Left lung (tissue), 4 donors: ENCODE measurements at regions not wholly inside any gene's neighbourhood (a gene's known extent, or its start where the extent isn't known, plus 50 kb on each side); places are given as distances from the start of the nearest gene placed in this dataset.

Experiments used
- ATAC-seq: fragments of 200-7000 bp; cut with Tn5 transposase; one replicate; pipeline ENCODE4 v1.9.1; 2020; ENCODE audit warnings: moderate library complexity
- DNase-seq, 4 donors: peaks; one replicate each; pipeline ENCODE4 v3.0.0-alpha.2; 2013 to 2020
- H3K27ac ChIP-seq, 2 donors: fragments of 200-600 bp; sonication (generic) in 1 of 2; one replicate each; pipeline versions ENCODE4 v1.5.0 to v1.8.0; 2020 to 2021
- H3K27me3 ChIP-seq, 2 donors: fragments of 200-600 bp; sonication (generic) in 1 of 2; one replicate each; pipeline versions ENCODE4 v1.5.0 to v1.8.0; 2020 to 2021
- H3K36me3 ChIP-seq, 2 donors: fragments of 200-600 bp; sonication (generic) in 1 of 2; one replicate each; pipeline versions ENCODE4 v1.5.0 to v1.8.0; 2020 to 2021
- H3K4me1 ChIP-seq, 2 donors: fragments of 200-600 bp; one replicate each; pipeline ENCODE4 v1.8.0; 2021
- H3K4me3 ChIP-seq, 2 donors: fragments of 200-600 bp; sonication (generic) in 1 of 2; one replicate each; pipeline versions ENCODE4 v1.5.0 to v1.8.0; 2020 to 2021; ENCODE audit warnings: mild to moderate bottlenecking in 1 of 2
- H3K9me3 ChIP-seq, 2 donors: fragments of 200-600 bp; sonication (generic) in 1 of 2; one replicate each; pipeline versions ENCODE4 v1.5.0 to v1.8.0; 2020 to 2021
- intact Hi-C, 2 donors: fragments of 100-400 bp; cut with DNase I; formaldehyde crosslinking; loops; one replicate each; pipeline versions ENCODE4 v1.11.2 to v1.14.2; 2022
- TF ChIP-seq, protein P1 (sequence below), 2 donors: fragments of 200-600 bp; sonication (generic) in 1 of 2; IDR thresholded peaks; one replicate each; pipeline versions ENCODE4 v1.5.0 to v1.8.0; 2021; ENCODE audit warnings: antibody characterized with exemption in 2 of 2
- donor health status: DM: no; HTN: yes; CAD: no.
- donor health status: DM: no; HTN: no; CAD: no.

GRCh38 chr1:218711884-218712674 is 366.9 kb downstream of the TGFB2 start:
- no peak overlapping the region for H3K4me3 ChIP-seq
- H3K4me1 ChIP-seq: no peaks in the 10 kb centered on the region
- TF ChIP-seq, protein P1, sequence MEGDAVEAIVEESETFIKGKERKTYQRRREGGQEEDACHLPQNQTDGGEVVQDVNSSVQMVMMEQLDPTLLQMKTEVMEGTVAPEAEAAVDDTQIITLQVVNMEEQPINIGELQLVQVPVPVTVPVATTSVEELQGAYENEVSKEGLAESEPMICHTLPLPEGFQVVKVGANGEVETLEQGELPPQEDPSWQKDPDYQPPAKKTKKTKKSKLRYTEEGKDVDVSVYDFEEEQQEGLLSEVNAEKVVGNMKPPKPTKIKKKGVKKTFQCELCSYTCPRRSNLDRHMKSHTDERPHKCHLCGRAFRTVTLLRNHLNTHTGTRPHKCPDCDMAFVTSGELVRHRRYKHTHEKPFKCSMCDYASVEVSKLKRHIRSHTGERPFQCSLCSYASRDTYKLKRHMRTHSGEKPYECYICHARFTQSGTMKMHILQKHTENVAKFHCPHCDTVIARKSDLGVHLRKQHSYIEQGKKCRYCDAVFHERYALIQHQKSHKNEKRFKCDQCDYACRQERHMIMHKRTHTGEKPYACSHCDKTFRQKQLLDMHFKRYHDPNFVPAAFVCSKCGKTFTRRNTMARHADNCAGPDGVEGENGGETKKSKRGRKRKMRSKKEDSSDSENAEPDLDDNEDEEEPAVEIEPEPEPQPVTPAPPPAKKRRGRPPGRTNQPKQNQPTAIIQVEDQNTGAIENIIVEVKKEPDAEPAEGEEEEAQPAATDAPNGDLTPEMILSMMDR (IDR thresholded peaks at IDR 0.05): no peak
- no peaks in the 10 kb centered on the region for H3K36me3 ChIP-seq
- no peak overlapping the region for H3K27ac ChIP-seq
- intact Hi-C loops: no loop called here
- peak; percentile 47 for ATAC-seq
- no peak for DNase-seq
- no peaks in the 10 kb centered on the region for H3K9me3 ChIP-seq
- H3K27me3 ChIP-seq: no peaks in the 10 kb centered on the region

GRCh38 chr1:218712677-218713076 is 367.5 kb downstream of the TGFB2 start:
- no peaks in the 10 kb centered on the region for H3K27me3 ChIP-seq
- no peak overlapping the region for H3K27ac ChIP-seq

DNA sequence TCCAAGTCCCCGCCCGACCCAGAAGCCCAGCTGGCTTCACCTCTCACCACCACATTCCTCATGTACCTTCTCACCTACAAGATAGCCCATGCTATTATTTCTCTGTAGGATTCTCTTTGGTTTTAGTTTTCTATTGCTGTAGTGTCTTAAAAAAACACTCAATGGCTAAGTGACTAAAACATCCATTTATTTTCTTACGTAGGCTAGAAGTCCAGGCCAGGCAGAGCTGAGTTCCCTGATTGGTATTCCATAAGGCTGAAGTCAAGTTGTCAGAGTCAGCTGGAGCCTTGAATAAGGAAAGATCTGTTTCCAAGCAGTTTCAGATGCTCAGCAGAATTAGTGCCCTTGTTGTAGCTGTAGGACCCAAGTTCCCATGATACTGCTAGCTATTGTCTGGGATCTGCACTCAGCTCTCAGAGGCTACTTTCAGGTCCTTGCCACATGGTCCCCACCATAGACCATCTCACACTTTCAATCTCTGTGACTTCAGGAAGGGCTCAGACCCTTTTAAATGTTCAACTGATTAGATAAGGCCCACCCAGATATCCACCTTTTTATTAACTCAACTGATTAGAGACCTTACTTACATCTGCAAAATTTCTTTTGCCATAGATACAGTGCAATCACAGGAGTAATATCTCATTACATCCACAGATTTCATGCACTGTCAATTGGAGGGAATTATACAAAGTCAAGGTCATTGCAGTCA is 371.0 kb downstream of the TGFB2 start:
- no peaks in the 10 kb centered on the region for H3K9me3 ChIP-seq
- no peaks in the 10 kb centered on the region for H3K27me3 ChIP-seq
- no peak for ATAC-seq
- intact Hi-C loops: no loop called here
- no peak for DNase-seq
- H3K4me1 ChIP-seq: peaks cover 0 to 5% of the 10 kb centered on the region in 2 donors
- no peaks in the 10 kb centered on the region for H3K36me3 ChIP-seq
- no peak overlapping the region for H3K4me3 ChIP-seq
- no peak overlapping the region for H3K27ac ChIP-seq
- TF ChIP-seq, protein P1 (IDR thresholded peaks at IDR 0.05): no peak

More at GRCh38 chr1:218712677-218713076, 367.5 kb downstream of the TGFB2 start:
- no peak for ATAC-seq
- Histone ChIP-seq H3K4me3 (no peak overlapping the region), H3K4me1 (peaks cover 0 to under 1% of the 10 kb centered on the region in 2 donors), H3K9me3 (no peaks in the 10 kb centered on the region), H3K36me3 (no peaks in the 10 kb centered on the region)
- intact Hi-C loops: no loop called here
- TF ChIP-seq, protein P1 (IDR thresholded peaks at IDR 0.05): no peak
- DNase-seq: no peak

DNA sequence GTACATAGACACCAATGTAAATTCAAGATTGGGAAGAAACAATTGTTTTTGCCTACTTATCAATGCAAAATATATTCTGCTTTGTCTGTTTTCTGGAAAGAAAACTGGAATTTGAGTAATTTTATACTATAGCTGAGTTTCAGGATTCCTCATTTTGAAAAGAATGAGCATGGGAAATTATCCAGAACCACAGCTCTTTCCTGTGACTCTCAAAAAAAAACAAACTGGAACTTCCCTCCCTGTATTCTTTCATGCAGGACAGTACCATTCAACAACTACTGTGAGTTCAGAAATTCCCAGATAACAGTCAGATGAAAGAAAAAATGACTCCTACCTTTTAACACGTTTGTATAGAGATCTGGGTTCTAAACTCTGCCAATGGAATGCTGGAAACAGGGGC is 372.4 kb downstream of the TGFB2 start:
- Histone ChIP-seq H3K4me3 (no peak overlapping the region), H3K9me3 (no peaks in the 10 kb centered on the region), H3K27ac (no peak overlapping the region), H3K36me3 (no peaks in the 10 kb centered on the region), H3K4me1 (peaks cover 0 to 5% of the 10 kb centered on the region in 2 donors), H3K27me3 (no peaks in the 10 kb centered on the region)
- intact Hi-C loops: no loop called here
- TF ChIP-seq, protein P1 (IDR thresholded peaks at IDR 0.05): no peak
- no peak for ATAC-seq
- DNase-seq: no peak

DNA sequence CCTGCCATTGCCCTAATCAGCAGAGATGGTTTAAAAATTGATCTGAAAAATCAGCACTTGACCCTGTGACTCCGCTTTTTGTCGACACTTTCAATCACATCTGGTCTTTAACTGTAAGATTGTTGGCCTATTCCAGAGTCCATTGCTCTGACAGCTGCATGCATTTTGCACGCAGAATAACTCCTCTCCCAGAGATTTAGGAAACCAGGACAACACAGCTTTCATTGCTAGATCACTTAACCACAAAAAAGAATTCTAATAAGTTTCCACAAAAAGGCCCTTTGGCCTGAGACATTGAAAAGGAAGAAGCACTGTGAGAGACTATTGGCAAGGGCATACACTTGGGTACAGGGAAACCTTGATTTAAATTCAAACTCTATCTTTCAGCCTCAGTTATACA is 373.1 kb downstream of the TGFB2 start:
- DNase-seq (no peak), ATAC-seq (no peak)
- no peak overlapping the region for H3K4me3 ChIP-seq
- peaks cover 0 to 5% of the 10 kb centered on the region in 2 donors for H3K4me1 ChIP-seq
- H3K9me3 ChIP-seq: no peaks in the 10 kb centered on the region
- intact Hi-C loops: no loop called here
- H3K27ac ChIP-seq: no peak overlapping the region
- H3K36me3 ChIP-seq: no peaks in the 10 kb centered on the region
- H3K27me3 ChIP-seq: no peaks in the 10 kb centered on the region
- TF ChIP-seq, protein P1 (IDR thresholded peaks at IDR 0.05): no peak
